GM12878 (cell line): ENCODE measurements at regions not wholly inside any gene's neighbourhood (a gene's known extent, or its start where the extent isn't known, plus 50 kb on each side); places are given as distances from the start of the nearest gene placed in this dataset.

ENCODE experiments used
- ATAC-seq: fragments of 200-7000 bp; cut with Tn5 transposase; 3 replicates; pipeline ENCODE4 v1.9.1; 2020; ENCODE audit warnings: mild to moderate bottlenecking, moderate library complexity
- BruUV-seq: library from RNA; stranded (reverse); fragments of 400-500 nt; replicated peaks from 2 replicates; lab custom pipeline; 2021; lab: Mats Ljungman, UMichigan
- CTCF ChIA-PET: fragments of 300-600 bp; sonication (Branson Sonifier 250); formaldehyde crosslinking; extraction: SDS; loops from one replicate; lab custom pipeline; 2021; ENCODE audit warnings: inconsistent platforms; lab: Yijun Ruan, JAX
- POLR2A ChIA-PET: fragments of 350-600 bp; formaldehyde crosslinking; extraction: SDS; loops from one replicate; lab custom pipeline; 2021; ENCODE audit warnings: inconsistent platforms; lab: Charles Lee
- RAD21 ChIA-PET: fragments of 300-600 bp; sonication (Branson Sonifier 250); formaldehyde crosslinking; loops from one replicate; lab custom pipeline; 2023; ENCODE audit warnings: antibody characterized with exemption; ENCODE audit not compliant: unreplicated experiment; lab: Charles Lee
- SMC1A ChIA-PET: fragments of 300-600 bp; sonication (Branson Sonifier 250); formaldehyde crosslinking; loops from one replicate; lab custom pipeline; 2023; ENCODE audit not compliant: unreplicated experiment, uncharacterized antibody; lab: Charles Lee
- DNase-seq: peaks from one replicate; pipeline ENCODE4 v3.0.0-alpha.2; 2011; ENCODE audit warnings: low read depth, low spot score
- FAIRE-seq: peaks from 3 replicates; lab custom pipeline; 2011; peaks lifted over from hg19 to GRCh38; lab: Jason Lieb, UNC
- H2AFZ ChIP-seq: 2 replicates; pipeline ENCODE4 v1.6.0; 2011; ENCODE audit warnings: low read depth, low read length, control low read depth; ENCODE audit not compliant: control insufficient read depth
- H3K27ac ChIP-seq: 2 replicates; pipeline ENCODE4 v1.5.1; 2011; ENCODE audit warnings: control low read depth; ENCODE audit not compliant: control insufficient read depth, insufficient read depth
- H3K27me3 ChIP-seq, 2 experiments: replicated peaks in 1 of 2; 2 replicates each; pipeline versions ENCODE4 v1.6.0 to v1.6.1; 2011; ENCODE audit warnings: low read length in 1 of 2; ENCODE audit not compliant: control insufficient read depth in 2 of 2, insufficient read depth in 2 of 2
- H3K36me3 ChIP-seq, 2 experiments: 2 replicates each; pipeline ENCODE4 v1.5.1; 2011; ENCODE audit warnings: low read length in 1 of 2; ENCODE audit not compliant: control insufficient read depth in 2 of 2, insufficient read depth in 2 of 2
- H3K4me1 ChIP-seq: 2 replicates; pipeline ENCODE4 v1.6.1; 2011; ENCODE audit warnings: mild to moderate bottlenecking, low read length, moderate library complexity, mixed read lengths; ENCODE audit not compliant: control insufficient read depth, insufficient read depth
- H3K4me2 ChIP-seq: 2 replicates; pipeline ENCODE4 v1.6.0; 2011; ENCODE audit warnings: control low read depth; ENCODE audit not compliant: control insufficient read depth, insufficient read depth
- H3K4me3 ChIP-seq: fragments of 200-600 bp; sonication (generic); 2 replicates; pipeline ENCODE4 v1.5.1; 2016
- H3K79me2 ChIP-seq: 2 replicates; pipeline ENCODE4 v1.6.0; 2011; ENCODE audit warnings: low read length; ENCODE audit not compliant: control insufficient read depth, insufficient read depth
- H3K9ac ChIP-seq: 2 replicates; pipeline ENCODE4 v1.8.0; 2011; ENCODE audit warnings: low read length, control low read depth, mixed read lengths; ENCODE audit not compliant: control insufficient read depth, insufficient read depth
- H3K9me3 ChIP-seq: replicated peaks from 3 replicates; pipeline ENCODE4 v1.5.1; 2011; ENCODE audit warnings: mild to moderate bottlenecking, low read length; ENCODE audit not compliant: control insufficient read depth, insufficient read depth
- H4K20me1 ChIP-seq: 2 replicates; pipeline ENCODE4 v1.6.0; 2011; ENCODE audit not compliant: control insufficient read depth, insufficient read depth
- BRCA1 ChIP-seq: IDR thresholded peaks from 2 replicates; pipeline ENCODE4 v1.6.1; 2011; ENCODE audit warnings: low read depth, low read length, improper control_type of control experiment
- E2F8 ChIP-seq: fragments of 450-650 bp; IDR thresholded peaks from 2 replicates; pipeline ENCODE4 v1.6.1; 2018; ENCODE audit warnings: mild to moderate bottlenecking, low read depth, moderate library complexity; ENCODE audit not compliant: partially characterized antibody
- EED ChIP-seq: sonication (generic); IDR thresholded peaks from 2 replicates; pipeline ENCODE4 v1.6.1; 2016; ENCODE audit warnings: antibody characterized with exemption, low read depth
- EGR1 ChIP-seq, 2 experiments: IDR thresholded peaks; 1 replicate in 1 of 2; 2 replicates in 1 of 2; pipeline ENCODE4 v1.6.1; 2011 to 2012; ENCODE audit warnings: low read depth in 2 of 2, low read length in 2 of 2, borderline replicate concordance in 1 of 2, mild to moderate bottlenecking in 1 of 2, moderate library complexity in 1 of 2
- GATAD2B ChIP-seq: fragments of 450-650 bp; conservative IDR thresholded peaks from 2 replicates; pipeline ENCODE4 v1.6.1; 2017; ENCODE audit warnings: low read depth, mild to moderate bottlenecking, moderate library complexity
- MXI1 ChIP-seq: fragments of 150-350 bp; IDR thresholded peaks from 2 replicates; pipeline ENCODE4 v1.6.1; 2011; ENCODE audit warnings: low read depth, mild to moderate bottlenecking, inconsistent platforms, low read length, improper control_type of control experiment
- NFIC ChIP-seq: IDR thresholded peaks from 2 replicates; pipeline ENCODE4 v1.6.1; 2012; ENCODE audit warnings: low read depth, mild to moderate bottlenecking, inconsistent platforms, low read length, moderate library complexity
- POLR2AphosphoS2 ChIP-seq: IDR thresholded peaks from 2 replicates; pipeline ENCODE4 v1.6.1; 2011; ENCODE audit warnings: low read depth, mild to moderate bottlenecking, low read length, improper control_type of control experiment, moderate library complexity
- RBBP5 ChIP-seq: fragments of 200-600 bp; sonication (generic); conservative IDR thresholded peaks from 2 replicates; pipeline ENCODE4 v1.6.1; 2016
- RCOR1 ChIP-seq: conservative IDR thresholded peaks from 2 replicates; pipeline ENCODE4 v1.6.1; 2012; ENCODE audit warnings: low read depth, low read length, improper control_type of control experiment
- YY1 ChIP-seq: IDR thresholded peaks from 2 replicates; pipeline ENCODE4 v1.6.1; 2011; ENCODE audit warnings: low read depth, mild to moderate bottlenecking, low read length
- ZNF274 ChIP-seq: IDR thresholded peaks from one replicate; pipeline ENCODE4 v1.8.0; 2011; ENCODE audit not compliant: insufficient read length, insufficient read depth
- ZNF384 ChIP-seq: IDR thresholded peaks from 2 replicates; pipeline ENCODE4 v1.6.1; 2012; ENCODE audit warnings: low read depth, mild to moderate bottlenecking, low read length, improper control_type of control experiment, borderline replicate concordance
- ZSCAN29 ChIP-seq: fragments of 450-650 bp; IDR thresholded peaks from 2 replicates; pipeline ENCODE4 v1.6.1; 2017; ENCODE audit warnings: mild to moderate bottlenecking, moderate library complexity
- WGBS: methylation state at CpG from one replicate; pipeline ENCODE4 v1.1.6; 2016; ENCODE audit warnings: low lambda C conversion rate; ENCODE audit not compliant: insufficient replicate concordance, insufficient coverage; ENCODE audit errors: missing lambda C conversion rate; 5-methylcytosine and 5-hydroxymethylcytosine counted together
- in situ Hi-C: fragments of 300-500 bp; cut with MboI; formaldehyde crosslinking; loops from 9 replicates; pipeline ENCODE4 v1.14.3; 2018; ENCODE audit warnings: mixed read lengths
- intact Hi-C: fragments of 100-400 bp; cut with micrococcal nuclease; formaldehyde crosslinking; loops from one replicate; pipeline ENCODE4 v1.14.2; 2022; ENCODE audit not compliant: unreplicated experiment
- TF ChIP-seq, protein P1 (sequence below): fragments of 450-650 bp; IDR thresholded peaks from 2 replicates; pipeline ENCODE4 v1.6.1; 2017; ENCODE audit warnings: mild to moderate bottlenecking, low read depth, inconsistent platforms; ENCODE audit not compliant: poor library complexity, severe bottlenecking

GRCh38 chr20:22407237-22408193, 176.9 kb downstream of the FOXA2 start (continued):
- TF ChIP-seq NFIC (no peak), ZSCAN29 (no peak), EED (no peak), EGR1 (IDR thresholded peaks at IDR 0.05; ENCODE audit: borderline replicate concordance in 1 of 2, low read depth in 2 of 2, low read length in 2 of 2) (no peak), ZNF384 (no peak)

GRCh38 chr20:22404419-22405170, 179.8 kb downstream of the FOXA2 start:
- Histone ChIP-seq H3K9me3 (no peaks in the 10 kb centered on the region), H2AFZ (no peak overlapping the region), H3K4me2 (no peak overlapping the region), H3K79me2 (no peaks in the 10 kb centered on the region), H4K20me1 (no peaks in the 10 kb centered on the region), H3K4me1 (no peaks in the 10 kb centered on the region; the same call in 1 of the 2 replicates), H3K9ac (no peak overlapping the region), H3K4me3 (no peak overlapping the region), H3K27me3 (no peaks in the 10 kb centered on the region), H3K36me3 (no peaks in the 10 kb centered on the region), H3K27ac (no peak overlapping the region)
- in situ Hi-C loops = loop anchor here (5.0 kb wide), 1 partner anchor 48 kb away; no protein-coding TSS in a partner anchor
- ChIA-PET POLR2A (no interaction called here), CTCF (no interaction called here), RAD21 (no interaction called here), SMC1A (interaction anchor here (1.0 to 1.2 kb wide), 2 partner anchors 13 to 50 kb away, joined by 3 read pairs; no protein-coding TSS in a partner anchor)
- no TSS peak for BruUV-seq
- intact Hi-C loops = no loop called here
- DNase-seq (no peak), ATAC-seq (no peak), FAIRE-seq (no peak)
- WGBS = 12% methylated on average over 7 of the region's 7 CpGs
- TF ChIP-seq E2F8 (no peak), ZNF384 (no peak), RCOR1 (no peak), RBBP5 (no peak), MXI1 (no peak), ZNF274 (no peak), GATAD2B (no peak), BRCA1 (no peak), POLR2AphosphoS2 (no peak), YY1 (no peak)
- TF ChIP-seq, protein P1, sequence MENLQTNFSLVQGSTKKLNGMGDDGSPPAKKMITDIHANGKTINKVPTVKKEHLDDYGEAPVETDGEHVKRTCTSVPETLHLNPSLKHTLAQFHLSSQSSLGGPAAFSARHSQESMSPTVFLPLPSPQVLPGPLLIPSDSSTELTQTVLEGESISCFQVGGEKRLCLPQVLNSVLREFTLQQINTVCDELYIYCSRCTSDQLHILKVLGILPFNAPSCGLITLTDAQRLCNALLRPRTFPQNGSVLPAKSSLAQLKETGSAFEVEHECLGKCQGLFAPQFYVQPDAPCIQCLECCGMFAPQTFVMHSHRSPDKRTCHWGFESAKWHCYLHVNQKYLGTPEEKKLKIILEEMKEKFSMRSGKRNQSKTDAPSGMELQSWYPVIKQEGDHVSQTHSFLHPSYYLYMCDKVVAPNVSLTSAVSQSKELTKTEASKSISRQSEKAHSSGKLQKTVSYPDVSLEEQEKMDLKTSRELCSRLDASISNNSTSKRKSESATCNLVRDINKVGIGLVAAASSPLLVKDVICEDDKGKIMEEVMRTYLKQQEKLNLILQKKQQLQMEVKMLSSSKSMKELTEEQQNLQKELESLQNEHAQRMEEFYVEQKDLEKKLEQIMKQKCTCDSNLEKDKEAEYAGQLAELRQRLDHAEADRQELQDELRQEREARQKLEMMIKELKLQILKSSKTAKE = no peak
